ENCODE measurements at regions not wholly inside any gene's neighbourhood (a gene's known extent, or its start where the extent isn't known, plus 50 kb on each side); places are given as distances from the start of the nearest gene placed in this dataset.

DNA sequence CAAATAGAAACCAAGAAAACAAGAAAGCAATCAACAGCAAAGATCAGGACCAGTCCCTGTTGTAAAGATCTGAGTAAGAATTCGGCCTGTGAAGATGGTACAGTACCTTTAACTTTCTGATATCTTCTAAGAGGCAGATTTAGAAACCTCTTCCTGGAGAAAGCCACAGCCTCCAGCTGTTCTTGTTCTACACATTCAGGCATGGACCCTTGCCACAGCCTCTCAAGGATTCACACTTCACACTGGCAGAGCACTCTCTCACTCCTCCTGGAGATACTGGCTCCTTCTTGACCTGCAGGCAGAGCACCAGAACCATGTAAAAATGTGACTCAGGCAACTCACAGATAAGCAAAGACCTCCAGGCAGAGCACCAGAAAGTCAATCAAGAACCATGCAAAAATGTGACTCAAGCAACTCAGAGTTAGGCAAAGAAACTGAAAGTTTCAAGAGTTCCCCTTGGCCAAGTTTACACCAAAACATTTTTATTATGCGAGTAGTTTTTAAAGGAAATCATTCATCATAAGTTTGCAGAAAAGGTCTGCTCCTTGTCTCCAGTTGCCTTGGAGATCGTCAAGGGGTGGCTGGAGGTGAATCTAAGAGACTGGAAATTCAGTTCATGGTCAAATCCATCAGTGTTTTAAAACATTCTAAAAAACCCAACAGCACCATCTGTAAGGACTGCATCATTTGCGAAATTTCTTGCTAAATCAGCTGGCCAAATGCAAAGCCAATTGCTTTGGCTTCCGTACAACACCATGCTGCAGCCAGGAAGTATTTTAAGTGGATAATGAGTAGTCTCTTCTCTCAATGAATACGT lies 119.3 kb upstream of the MDM1 start:
- DNase-seq (ENCODE audit: low spot score) = no peak

DNA sequence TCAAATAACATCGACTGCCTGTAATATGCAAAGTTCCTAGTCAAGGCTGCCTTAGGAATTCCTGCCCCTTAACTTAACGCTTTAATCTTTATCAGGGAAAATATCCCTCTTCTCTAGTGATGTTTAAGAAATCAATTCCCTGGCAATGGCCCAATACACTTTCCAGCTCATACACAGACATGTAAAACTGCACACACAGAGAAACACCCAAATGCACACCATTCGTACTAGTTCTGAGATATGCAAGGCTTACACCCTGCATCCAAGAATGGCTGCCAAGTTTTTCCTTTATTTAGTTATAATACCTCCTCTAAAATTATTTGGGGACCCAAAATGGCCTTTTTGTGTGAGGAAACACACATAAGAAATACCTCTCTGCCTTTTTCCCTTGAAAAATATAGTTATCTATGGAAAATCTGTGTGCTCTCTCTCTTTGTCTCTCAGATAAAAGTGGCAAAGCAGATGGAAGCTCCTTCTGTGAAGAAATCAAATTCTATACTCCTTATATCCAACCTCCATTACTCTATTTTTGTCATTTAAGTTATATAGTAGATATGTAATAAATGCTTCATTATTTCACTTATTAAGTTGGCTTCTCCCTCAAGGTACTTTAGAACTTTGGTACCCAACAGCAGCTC lies 120.0 kb upstream of the MDM1 start:
- DNase-seq (ENCODE audit: low spot score) = no peak

GRCh38 chr12:68453278-68453677 lies 121.1 kb upstream of the MDM1 start:
- DNase-seq (ENCODE audit: low spot score) = no peak

- no peak for DNase-seq (ENCODE audit: low spot score)
Observed at GRCh38 chr12:68453876-68454275, 121.7 kb upstream of the MDM1 start.

DNA sequence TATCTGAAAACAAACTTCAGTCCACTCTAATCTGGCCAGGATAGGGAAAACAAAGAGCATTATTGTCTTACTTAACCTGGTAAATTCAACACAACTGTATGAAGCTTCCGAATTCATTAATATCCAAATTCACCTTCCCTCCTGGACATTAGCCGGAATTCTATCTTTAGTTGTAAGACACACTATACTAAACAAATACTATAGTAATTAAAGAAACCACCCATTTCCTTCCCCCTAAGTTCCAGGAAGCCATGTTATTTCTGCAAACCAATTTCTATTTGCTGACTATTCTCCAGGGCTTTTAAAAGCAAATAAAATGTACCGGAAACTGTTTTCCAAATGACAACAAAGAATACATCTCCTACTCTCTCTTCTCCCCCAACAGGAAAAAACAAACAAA lies 122.7 kb upstream of the MDM1 start:
- no peak for DNase-seq (ENCODE audit: low spot score)

DNA sequence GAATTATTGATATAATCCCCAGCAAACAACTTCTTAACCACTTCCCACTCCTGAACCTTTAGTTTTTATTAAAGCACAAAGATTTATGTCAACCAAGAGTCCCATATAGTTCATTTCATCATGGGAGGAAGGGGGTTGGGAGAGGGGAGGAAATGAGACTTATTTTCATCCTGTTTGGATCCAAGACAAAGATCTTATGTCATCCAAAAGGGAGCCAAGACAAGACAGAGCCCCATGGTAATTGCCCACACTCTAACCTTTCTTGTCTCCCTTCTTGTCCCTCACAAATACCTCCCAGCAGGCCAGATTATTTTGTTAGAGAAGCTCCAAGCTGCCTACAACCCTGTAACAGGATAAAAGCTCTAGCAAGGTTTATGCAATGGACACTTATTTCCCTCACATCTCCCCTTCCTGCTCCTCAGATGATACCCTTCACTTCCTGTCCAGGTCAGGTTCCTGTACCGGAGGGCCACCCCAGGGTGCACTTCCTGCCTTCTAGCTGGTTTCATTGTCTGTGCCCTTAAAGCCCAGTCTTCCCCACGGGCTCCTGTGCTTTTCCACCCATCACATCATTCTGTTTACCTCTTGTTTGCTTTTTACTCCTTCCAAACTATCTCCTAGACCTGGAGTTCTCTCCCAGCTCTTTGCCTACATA lies 123.7 kb upstream of the MDM1 start:
- no peak for DNase-seq (ENCODE audit: low spot score)

DNA sequence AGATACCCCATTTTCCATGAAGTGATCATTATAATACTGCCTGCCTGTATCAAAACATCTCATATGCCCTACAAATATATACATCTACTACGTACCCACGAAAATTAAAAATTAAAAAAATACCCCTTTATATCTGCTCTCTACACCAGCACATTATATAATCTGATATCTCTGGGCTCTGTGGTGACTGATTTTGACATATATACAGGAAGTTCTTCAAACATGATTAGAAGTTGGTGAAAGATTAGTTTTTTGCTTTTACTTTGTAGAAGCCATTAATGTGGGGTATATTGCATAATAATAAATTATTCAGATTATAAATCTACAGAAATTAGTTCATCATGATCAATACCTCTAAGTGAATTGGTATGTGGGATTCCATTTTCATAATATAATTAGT lies 126.7 kb upstream of the MDM1 start:
- no peak for DNase-seq (ENCODE audit: low spot score)

GRCh38 chr12:68460236-68460635 lies 128.1 kb upstream of the MDM1 start:
- no peak for DNase-seq (ENCODE audit: low spot score)

DNA sequence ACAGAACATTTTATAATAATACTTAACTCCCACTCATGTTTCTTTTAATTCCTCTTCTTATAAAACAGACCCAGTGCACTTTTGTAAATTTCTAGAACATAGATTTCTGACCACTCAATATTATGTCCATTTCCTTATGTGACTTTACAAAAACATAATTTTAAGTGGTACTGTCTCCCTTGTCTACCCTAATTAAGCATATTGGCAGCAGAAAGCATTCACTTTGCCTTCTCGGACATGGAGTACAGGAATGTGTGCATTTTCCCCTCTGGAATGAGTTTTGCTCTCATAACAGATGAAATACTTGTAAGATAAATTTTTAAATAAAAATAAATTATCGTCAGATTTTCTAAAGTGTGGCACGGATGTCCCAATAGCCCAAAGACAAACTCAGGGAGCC lies 129.5 kb upstream of the MDM1 start:
- DNase-seq (ENCODE audit: low spot score) = no peak

DNA sequence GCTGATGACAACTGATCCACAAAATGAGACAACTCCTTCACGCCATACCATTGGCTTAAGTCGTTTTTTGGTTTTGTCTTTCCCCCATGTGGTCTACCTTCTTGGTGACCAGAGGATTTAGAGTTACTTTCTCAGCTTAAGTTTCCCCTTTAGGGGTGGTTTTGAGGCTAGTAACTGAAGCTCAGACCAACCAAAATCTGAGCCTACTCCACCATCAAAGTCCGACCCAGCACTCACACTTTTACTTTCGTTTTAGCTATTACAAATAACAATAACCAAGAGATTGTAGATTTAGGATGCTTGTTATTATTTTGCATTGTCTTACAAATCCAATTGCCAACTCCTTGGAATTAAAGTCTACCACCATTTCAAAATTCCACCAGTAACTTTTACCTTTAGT lies 130.6 kb upstream of the MDM1 start:
- no peak for DNase-seq (ENCODE audit: low spot score)

DNA sequence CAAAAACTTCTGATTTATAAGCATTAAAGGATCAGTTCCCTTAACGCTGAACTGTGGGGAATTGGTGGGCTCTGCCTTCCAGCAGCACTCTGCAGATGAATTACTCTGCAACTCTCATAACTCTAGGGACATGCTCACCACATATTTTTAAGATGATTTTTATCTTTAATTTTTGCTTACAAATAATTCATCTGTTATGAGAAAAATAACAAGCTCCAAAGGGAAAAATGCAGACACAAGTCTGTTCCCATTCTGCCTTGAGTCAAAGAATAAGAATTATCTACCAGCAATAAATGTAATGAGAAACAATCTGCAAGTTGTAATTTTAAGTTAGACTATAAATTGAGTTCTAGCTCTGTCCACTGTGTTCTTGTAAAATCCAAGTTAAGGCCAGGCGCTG lies 133.1 kb upstream of the MDM1 start:
- no peak for DNase-seq (ENCODE audit: low spot score)

DNA sequence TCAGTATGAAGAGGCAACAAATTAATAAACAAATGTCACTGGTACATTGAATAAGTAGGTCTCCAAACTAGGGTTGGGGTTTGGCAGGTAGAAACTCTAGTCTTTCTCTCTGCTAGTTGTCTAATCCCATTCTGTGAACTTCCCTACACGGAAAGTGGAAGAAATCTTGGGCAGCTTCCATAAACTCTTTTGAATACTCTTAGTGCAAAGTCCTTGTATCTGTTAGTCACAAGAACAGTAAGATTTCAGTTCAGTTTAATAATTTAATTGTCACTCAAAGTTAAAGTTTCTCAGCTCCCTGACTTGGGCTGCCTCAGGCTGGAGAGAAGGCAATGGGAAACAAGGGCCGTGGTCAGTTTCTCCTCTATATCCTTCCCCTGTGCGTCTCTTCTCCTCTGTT lies 135.4 kb upstream of the MDM1 start:
- no peak for DNase-seq (ENCODE audit: low spot score)

DNA sequence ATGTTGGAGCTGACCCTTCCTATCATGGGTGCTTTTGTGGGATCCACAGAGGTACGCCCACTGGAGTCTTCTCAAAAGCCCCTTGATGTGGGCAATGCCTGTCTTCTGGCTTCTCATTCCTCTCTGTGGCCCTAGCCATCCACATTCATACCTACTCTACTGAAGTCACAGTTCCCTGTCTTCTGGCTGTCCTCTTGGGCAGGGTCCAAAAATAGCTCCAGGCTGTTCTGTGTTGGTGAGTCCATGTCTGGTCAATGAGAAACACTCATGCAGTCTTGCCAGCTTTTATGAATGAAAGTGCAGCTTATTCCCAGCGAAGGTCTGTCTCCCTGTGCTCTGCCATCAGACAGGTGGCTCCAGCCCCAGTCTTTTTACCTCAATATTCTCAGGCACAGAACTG lies 135.9 kb upstream of the MDM1 start:
- no peak for DNase-seq (ENCODE audit: low spot score)

- DNase-seq (ENCODE audit: low spot score) = no peak
Observed at GRCh38 chr12:68469113-68469512, 137.0 kb upstream of the MDM1 start.

- no peak for DNase-seq (ENCODE audit: low spot score)
Observed at GRCh38 chr12:68470664-68471328, 138.6 kb upstream of the MDM1 start.

DNA sequence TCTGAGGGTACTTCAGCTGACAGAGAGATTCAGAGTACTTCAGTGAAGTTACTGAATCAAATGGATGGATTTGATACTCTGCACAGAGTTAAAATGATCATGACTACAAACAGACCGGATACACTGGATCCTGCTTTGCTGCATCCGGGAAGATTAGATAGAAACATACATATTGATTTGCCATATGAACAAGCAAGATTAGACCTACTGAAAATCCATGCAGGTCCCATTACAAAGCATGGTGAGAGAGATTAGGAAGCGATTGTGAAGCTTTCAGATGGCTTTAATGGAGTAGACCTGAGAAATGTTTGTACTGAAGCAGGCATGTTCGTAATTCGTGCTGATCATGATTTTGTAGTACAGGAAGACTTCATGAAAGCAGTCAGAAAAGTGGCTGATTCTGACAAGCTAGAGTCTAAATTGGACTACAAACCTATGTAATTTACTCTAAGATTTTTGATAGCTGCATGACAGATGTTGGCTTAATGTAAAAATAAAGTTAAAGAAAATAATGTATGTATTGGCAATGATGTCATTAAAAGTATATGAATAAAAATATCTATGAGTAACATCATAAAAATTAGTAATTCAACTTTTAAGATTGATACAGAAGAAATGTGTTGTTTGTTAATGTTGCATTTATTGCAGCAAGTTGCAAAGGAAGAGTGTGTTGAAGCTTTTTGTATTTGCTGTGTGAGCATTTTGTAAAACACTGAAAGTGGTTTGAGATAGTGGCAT lies 136.1 kb upstream of the RAP1B start:
- DNase-seq (ENCODE audit: low spot score) = no peak

DNA sequence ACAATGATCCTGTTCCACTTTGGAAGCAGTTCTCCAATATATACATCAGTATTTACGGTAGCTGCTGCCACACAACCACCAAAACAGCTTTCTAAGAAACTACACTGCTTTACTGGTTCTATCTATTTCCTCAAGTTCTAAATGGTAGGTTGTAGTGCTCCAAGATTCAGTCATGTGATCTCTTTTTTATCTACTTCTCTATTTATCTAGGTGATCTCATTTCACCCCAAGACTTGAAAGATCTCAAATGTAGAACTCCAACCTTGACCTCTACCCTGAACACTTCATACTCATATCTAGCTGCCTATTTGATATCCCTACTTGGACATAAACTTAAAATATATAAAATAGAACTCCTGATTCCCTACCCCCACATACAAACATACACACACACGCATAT lies 133.9 kb upstream of the RAP1B start:
- DNase-seq (ENCODE audit: low spot score) = no peak

GRCh38 chr12:68477261-68477772 lies 133.4 kb upstream of the RAP1B start:
- DNase-seq (ENCODE audit: low spot score) = no peak

GRCh38 chr12:68477906-68478305 lies 132.8 kb upstream of the RAP1B start:
- DNase-seq (ENCODE audit: low spot score) = no peak

GRCh38 chr12:68478516-68479260 lies 132.0 kb upstream of the RAP1B start:
- DNase-seq (ENCODE audit: low spot score) = no peak

GRCh38 chr12:68479261-68479895 lies 131.3 kb upstream of the RAP1B start:
- no peak for DNase-seq (ENCODE audit: low spot score)
